ENCODE measurements at regions not wholly inside any gene's neighbourhood (a gene's known extent, or its start where the extent isn't known, plus 50 kb on each side); places are given as distances from the start of the nearest gene placed in this dataset.

DNA sequence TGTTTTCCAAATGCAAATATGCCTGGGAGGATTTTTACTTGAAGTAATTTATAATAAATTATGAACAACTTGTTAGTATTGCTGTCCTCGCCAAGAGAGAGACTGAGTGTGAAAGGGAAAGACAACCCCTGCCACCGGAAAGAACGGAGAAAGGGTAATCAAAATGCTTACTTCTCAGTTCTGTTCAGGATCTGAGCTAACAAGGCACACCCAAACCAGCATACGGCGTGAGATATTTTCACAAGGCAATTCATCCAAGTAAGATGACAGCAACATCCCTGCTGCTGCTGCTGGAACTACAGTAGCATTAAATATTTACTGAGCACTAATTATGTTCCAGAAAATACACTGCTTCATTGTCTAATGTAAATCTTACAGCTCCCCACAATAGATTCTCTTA lies 96.1 kb downstream of the KBTBD8 start:
- DNase-seq (ENCODE audit: low read depth in 1 of 2, low spot score in 2 of 2) (no peak), FAIRE-seq (no peak)

More for the DNA sequence above, 96.1 kb downstream of the KBTBD8 start:
- Histone ChIP-seq H3K23me2 (ENCODE audit: low read depth, low read length) (no peaks in the 10 kb centered on the region), H3K9ac (replicated peaks in 1 of 4; ENCODE audit: extremely low read depth in 1 of 4, low read depth in 3 of 4, low read length in 3 of 4) (no peak overlapping the region), H4K91ac (replicated peaks; ENCODE audit: insufficient read length, low read length) (no peak overlapping the region), H3K4me2 (ENCODE audit: insufficient read depth in 1 of 2, low read depth in 2 of 2, low read length in 2 of 2) (no peak overlapping the region), H3K27me3 (replicated peaks in 1 of 4; ENCODE audit: control insufficient read depth in 3 of 4, extremely low read depth in 1 of 4, insufficient read depth in 3 of 4, low read length in 3 of 4) (no peaks in the 10 kb centered on the region), H3K79me1 (ENCODE audit: low read depth, low read length) (no peaks in the 10 kb centered on the region), H3K23ac (ENCODE audit: insufficient read length) (no peak overlapping the region), H3K36me3 (ENCODE audit: control insufficient read depth in 2 of 4, insufficient read depth in 4 of 4, low read length in 3 of 4) (no peaks in the 10 kb centered on the region), H2BK15ac (ENCODE audit: low read length) (no peak overlapping the region), H3K9me3 (ENCODE audit: insufficient read depth in 2 of 2, low read depth in 1 of 2, low read length in 1 of 2) (no peaks in the 10 kb centered on the region), H3K14ac (ENCODE audit: insufficient read length) (no peak overlapping the region), H3K56ac (replicated peaks; ENCODE audit: insufficient read length, low read depth, low read length) (no peak overlapping the region), H4K5ac (ENCODE audit: insufficient read length, low read depth, low read length) (no peak overlapping the region), H4K20me1 (replicated peaks in 1 of 2; ENCODE audit: control insufficient read depth in 1 of 2, insufficient read depth in 2 of 2, low read length in 2 of 2) (no peaks in the 10 kb centered on the region), H3K4ac (replicated peaks; ENCODE audit: insufficient read length, low read depth, low read length) (no peak overlapping the region), H2BK5ac (ENCODE audit: low read depth, low read length) (no peak overlapping the region), H2AK5ac (ENCODE audit: low read depth, low read length) (no peak overlapping the region), H3K4me1 (replicated peaks in 1 of 4; ENCODE audit: control insufficient read depth in 3 of 4, insufficient read depth in 4 of 4, low read length in 3 of 4) (peaks cover 0 to 11% (median 0%) of the 10 kb centered on the region in 4 experiments; a peak in 1 of 7 replicates), H4K8ac (ENCODE audit: extremely low read depth, insufficient read depth, low read length) (no peak overlapping the region), H2BK120ac (replicated peaks; ENCODE audit: low read depth, low read length) (no peak overlapping the region), H3K18ac (ENCODE audit: extremely low read depth, low read length) (no peak overlapping the region), H2AFZ (ENCODE audit: low read length) (no peak overlapping the region), H3K79me2 (ENCODE audit: control insufficient read depth in 1 of 2, insufficient read depth in 2 of 2, low read length in 2 of 2) (no peaks in the 10 kb centered on the region), H2BK12ac (ENCODE audit: low read depth, low read length) (no peak overlapping the region), H2BK20ac (ENCODE audit: low read length) (no peak overlapping the region), H3K4me3 (ENCODE audit: extremely low read depth in 1 of 4, insufficient read depth in 2 of 4, low read depth in 3 of 4, low read length in 4 of 4) (no peak overlapping the region), H3K27ac (ENCODE audit: low read depth, low read length) (no peak overlapping the region)
- CTCF ChIA-PET (ENCODE audit: partially characterized antibody) = interaction anchor here (0.6 to 5.0 kb wide), 4 partner anchors 16 to 122 kb away, joined by 3 to 25 read pairs (median 4); no protein-coding TSS in a partner anchor
- POLR2A ChIA-PET (ENCODE audit: partially characterized antibody) = interaction anchor here (1.1 kb wide), 1 partner anchor 16 kb away, joined by 3 read pairs; no protein-coding TSS in a partner anchor
- TF ChIP-seq SIRT6 (IDR thresholded peaks at IDR 0.05; ENCODE audit: low read length) (no peak), JUN (IDR thresholded peaks at IDR 0.05; ENCODE audit: low read depth, low read length) (no peak), MAX (IDR thresholded peaks at IDR 0.05) (no peak), GTF2F1 (IDR thresholded peaks at IDR 0.05; ENCODE audit: borderline replicate concordance, low read depth, low read length) (no peak), CBX8 (IDR thresholded peaks at IDR 0.05; ENCODE audit: borderline replicate concordance, low read depth, low read length) (no peak)
- WGBS, 2 experiments (ENCODE audit: extremely low coverage in 1 of 2, insufficient coverage in 1 of 2, insufficient read length in 1 of 2, insufficient replicate concordance in 2 of 2, low coverage in 1 of 2, low lambda C conversion rate in 2 of 2, missing lambda C conversion rate in 1 of 2) = 81% methylated on average over 5 of the region's 5 CpGs; no CpG with 5 or more reads in 1 of the 2 experiments

All from H1 (cell line).